NCI-H2171 (cell line): ENCODE measurements at regions not wholly inside any gene's neighbourhood (a gene's known extent, or its start where the extent isn't known, plus 50 kb on each side); places are given as distances from the start of the nearest gene placed in this dataset.
"Not testable (repeated sequence)": the region's sequence is repeated elsewhere in the genome, so short reads cannot be mapped to it uniquely, and the experiment has no call there.

Experiments used
- DNase-seq: peaks from one replicate; lab custom pipeline; 2025; lab: John Stamatoyannopoulos, UW

- DNase-seq = no peak
These were observed 91.4 kb upstream of the AFDN start for GRCh38 chr6:167735084-167735950.

DNA sequence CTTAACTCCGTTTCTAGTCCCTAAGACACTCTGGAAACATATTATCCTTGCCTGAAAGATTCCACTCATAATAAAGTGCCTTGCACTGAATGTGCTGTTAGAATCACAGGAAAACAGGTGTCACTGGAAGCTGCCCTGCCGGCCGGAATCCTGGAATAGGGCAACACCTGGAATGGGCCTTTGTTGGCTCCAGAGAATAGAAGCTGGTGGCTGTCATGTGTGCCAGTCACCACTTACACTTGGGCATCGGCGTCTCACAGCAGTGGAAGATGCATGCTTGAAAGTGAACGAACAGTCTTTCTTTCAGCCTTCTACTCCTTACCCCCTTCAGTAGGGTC, 90.8 kb upstream of the AFDN start:
- no peak for DNase-seq

DNA sequence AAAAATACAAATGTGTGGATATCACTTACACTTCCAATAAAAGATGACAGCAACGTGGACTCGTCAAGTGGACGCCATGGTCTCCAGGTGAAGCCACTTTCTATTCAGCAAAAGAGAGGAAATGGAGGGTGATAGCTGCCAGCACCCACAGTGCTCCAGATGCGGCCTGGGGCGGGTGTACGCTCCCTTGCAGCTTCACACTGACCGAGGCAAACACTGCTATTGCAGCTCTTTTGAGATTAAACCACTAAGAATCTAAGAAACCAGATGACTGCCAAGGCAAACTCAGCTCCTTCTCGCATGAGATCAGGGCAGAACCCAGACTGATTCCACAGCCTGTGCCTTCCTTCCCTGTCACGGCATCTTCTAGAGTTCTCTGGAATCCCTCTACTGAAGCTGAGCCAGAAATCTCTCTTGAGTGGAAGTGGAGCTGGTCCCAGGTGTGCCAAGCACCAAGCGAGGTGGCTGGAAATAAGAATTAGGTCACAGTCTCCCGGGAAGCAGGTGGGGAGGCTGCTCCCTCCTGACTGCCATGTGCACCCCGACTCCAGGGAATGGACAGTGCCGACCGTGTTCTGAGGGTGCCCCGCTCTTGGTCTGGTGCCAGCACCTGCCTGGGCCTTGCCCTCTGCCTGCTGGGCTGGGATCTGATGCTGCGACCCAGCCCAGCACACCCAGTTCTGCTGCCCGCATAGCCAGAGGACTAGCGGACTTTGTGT, 90.1 kb upstream of the AFDN start:
- no peak for DNase-seq

GRCh38 chr6:167737205-167737830, 89.4 kb upstream of the AFDN start:
- DNase-seq = no peak

GRCh38 chr6:167738386-167738785, 88.3 kb upstream of the AFDN start:
- DNase-seq = no peak

DNA sequence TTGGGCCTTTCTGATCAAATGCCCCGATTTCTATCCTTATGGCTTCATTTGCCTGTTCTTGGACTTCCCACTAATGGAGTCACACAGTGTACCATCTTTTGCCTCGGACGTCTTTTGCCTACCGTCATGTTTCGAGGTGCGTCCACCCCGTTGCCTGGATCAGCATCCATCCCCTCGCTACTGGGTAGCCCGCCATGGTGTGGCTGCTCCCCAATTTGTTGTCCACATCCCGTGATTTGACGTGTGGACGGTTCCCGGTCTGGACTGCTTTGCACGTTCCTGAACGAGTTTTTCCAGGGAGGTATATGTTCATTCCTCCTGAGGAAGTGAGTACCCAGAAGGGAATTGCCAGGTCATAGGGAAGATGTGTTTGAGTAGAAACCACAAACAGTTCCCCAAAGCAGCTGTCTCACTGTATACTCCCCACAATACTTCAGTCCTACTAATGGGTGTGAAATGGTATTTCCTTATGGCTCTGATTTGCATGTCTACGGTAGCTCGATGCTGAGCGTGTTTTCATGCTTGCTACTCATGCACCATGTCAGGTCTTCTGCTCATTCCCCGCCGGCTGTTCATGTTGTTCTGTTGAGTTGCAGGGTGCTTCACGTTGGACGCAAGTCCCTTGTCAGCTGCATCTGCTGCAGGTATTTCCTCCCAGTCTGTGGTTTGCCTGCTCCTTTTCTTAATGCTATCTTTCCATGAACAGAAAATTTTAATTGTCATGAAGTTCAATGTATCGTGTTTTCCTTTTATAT, 86.8 kb upstream of the AFDN start:
- no peak for DNase-seq

DNA sequence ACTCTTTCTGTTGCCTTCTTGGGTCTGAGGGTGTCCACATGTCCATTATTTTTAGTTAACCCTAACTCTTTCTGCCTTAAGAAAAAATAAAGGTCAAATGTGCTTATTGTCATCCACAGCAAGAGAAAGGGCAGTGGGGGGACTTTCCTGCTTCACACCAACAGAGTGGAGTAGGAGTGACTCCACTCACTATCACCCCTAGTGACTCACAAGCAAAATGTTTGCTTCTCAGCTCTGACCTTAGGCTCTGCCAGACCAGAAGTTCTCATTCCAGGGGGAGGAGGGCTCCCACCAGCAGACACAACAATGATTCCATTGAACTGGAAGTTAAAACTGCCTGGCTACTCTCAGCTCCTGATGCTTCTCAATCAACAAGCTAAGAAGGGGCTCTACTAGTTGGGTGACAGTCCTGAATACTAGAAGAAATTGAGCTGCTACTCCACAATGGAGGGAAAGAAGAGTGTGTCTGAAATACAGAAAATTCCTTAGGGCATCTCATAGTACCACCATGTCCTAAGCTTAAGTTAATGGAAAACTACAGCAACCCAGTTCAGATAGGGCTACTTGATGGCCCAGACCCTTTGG, 83.9 kb upstream of the AFDN start:
- DNase-seq = no peak

DNA sequence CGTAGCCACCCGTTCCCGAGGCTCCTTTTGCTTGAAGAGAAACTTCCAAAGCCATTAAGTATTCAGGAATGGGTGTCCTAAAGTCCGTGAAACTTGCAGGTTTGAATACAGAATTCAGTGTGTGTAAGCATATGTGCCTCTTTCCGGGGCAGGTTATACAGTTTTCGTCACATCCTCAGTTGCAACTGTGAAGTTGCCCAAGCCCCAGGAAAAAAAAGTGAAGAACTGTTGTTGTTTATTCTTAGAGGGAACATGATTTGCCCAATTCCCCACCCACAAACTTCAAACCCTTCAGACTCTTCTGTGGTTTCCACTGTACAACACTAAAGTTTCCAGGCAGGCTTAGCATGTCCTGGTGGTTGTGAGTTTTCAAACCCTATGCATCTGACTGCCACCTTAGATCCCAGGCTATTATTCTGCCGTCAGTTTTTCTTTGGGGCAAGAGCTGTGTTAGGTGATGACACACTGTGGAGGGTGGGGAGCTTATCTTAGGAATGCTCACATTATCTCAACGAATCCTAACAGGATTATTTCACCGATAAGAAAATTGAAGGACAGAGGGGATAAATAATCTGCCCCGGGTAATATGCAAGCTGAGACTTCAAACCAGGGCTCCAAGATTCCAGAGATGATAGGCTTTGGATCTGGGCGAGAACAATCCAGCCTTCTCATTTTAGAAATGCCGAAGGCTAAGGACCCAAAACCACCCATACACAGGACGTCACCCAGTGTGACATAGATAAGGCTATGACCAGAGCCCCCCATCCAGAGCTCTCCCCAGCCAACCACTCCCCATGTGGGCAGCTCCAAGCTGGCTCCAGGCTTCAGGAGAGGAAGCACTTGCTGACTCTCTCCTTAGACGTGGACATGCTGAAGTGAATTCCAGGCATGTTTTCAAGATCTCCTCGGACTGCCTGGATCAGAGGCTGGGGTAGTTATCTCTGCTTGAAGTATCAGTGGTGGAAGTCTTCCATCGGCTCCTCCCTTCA, 81.7 kb upstream of the AFDN start:
- DNase-seq = no peak

DNA sequence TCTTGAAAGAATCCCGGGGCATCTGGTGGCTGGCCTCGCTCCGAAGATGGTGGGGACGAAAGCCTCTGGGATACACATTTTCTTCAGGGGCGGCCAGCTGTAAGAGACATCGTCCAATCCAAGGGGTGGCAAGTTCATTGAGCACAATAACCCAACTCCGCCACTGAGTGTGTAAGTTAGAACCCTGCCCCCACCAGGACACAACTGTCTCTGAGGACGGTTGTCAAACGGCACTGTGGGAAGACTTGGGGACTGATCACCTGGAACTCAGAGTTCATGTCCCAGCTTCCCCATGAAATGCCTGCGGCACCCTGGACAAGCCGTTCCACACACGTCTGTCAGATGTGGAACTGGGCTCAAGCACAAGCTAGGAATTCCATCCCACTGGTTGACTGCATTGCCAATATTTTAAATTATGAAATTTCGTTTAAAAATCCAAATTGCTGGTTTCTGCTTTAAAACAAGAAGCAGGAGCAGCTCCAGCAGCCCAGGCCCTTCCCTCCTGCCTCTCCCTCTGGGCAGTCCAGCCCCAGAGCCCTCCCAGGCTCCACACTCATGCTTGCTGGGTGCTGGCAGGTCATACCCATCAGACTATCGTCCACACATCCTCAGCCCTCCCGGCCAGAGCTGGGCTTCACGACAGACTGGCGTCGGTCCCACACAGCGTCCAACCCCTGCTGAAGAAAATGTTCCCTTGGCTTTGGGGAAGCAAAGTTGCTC, 80.9 kb upstream of the AFDN start:
- DNase-seq = no peak

GRCh38 chr6:167746390-167746907, 80.3 kb upstream of the AFDN start:
- no peak for DNase-seq

- no peak for DNase-seq
These were observed 79.7 kb upstream of the AFDN start for GRCh38 chr6:167746975-167747374.

DNA sequence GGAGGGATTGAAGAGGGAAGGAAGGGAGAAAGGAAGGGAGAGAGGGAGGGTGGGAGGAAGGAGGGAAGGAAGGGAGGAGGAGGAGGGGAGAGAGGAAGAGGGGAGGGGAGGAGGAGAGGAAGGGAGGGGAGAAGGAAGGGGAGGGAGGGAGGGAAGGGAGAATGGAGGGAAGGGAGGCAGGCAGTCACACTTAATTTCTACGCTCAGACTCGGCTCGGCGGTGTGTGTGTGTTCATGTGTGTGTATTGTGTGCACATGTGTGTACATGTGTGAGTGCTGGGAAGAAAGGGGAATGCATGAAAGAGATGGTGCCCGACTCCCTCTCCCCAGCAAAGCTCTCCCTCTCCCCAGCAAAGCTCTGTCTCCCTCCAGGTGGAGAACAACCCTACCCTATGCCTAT, 79.1 kb upstream of the AFDN start:
- no peak for DNase-seq

- DNase-seq = no peak
These were observed 78.7 kb upstream of the AFDN start for GRCh38 chr6:167748046-167748445.

GRCh38 chr6:167748458-167749379, 78.0 kb upstream of the AFDN start:
- DNase-seq = no peak

- DNase-seq = no peak
These were observed 75.8 kb upstream of the AFDN start for GRCh38 chr6:167750956-167751358.

DNA sequence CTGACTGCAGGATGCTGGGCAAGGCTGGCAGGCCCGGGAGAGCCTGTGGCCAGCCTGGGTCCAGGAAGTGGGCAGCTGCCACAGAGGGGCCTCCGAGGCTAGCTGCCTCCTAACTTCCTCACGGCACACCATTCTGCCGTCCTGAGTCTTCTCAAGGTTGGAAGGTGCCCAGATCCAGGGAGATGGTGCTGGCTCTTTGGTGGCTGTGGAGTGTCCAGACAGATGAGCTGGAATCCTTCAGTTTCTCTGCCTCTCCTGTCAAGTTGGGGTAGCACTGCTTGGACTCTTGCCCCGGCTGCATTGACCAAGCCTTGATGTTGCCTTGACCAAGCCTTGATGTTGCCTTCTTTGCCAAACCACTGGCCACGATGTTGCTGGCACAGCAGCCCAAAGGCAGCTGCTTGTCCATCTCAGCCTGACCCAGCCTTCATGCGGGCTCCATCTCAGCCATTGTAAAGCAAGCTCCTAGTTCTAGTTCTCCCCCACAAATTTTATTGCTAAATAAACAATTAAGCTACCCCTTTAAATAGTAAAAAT, 75.1 kb upstream of the AFDN start:
- DNase-seq = no peak

DNA sequence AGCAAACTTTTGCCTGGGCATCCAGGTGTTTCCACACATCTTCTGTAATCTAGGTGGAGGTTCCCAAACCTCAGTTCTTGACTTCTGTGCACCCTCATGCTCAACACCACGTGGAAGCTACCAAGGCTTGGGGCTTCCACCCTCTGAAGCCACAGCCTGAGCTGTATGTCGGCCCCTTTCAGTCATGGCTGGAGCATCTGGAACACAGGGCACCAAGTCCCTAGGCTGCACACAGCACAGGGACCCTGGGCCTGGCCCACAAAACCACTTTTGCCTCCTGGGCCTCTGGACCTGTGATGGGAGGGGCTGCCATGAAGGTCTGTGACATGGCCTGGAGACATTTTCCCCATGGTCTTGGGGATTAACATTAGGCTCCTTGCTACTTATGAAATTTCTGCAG, 73.4 kb upstream of the AFDN start:
- not testable (repeated sequence) for DNase-seq

DNA sequence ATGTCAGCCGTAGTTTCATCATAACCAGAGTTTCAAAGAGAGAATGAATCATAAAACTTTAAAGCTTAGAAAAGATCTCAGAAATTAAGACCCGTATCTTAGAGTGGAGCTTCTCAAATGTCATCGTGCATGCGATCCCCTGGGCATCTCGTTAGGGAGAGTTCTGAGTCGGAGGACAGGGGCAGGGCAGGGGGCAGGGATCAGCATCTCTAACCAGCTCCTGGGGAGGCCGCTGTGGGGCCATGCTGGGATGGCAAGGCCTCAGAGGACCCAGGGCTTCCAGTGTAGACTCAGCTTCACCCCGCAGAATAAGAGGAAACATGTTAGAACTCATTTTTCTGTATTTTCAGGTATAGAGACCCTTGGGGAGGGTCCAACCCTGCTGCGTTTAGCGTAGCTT, 72.0 kb upstream of the AFDN start:
- no peak for DNase-seq

DNA sequence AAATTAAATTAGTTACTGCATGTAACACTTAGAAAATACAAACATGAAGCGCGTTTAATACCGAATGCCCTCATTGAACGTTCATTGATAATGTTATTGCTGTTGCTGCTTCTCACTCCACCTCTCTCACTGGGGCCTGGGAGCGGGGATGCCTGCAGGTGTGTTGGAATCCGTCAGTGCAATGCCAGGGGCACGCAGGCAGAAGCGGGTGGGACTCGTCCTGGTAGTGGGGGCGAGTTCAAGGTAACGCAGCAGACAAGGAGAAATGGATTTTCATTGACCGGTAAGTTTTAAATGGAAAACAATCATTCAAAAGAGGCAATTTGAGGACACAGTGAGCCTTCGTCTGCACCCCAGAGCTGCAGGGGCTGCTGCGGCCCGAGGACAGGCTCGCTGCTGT, 71.2 kb upstream of the AFDN start:
- DNase-seq = no peak
